ENCODE measurements at regions not wholly inside any gene's neighbourhood (a gene's known extent, or its start where the extent isn't known, plus 50 kb on each side); places are given as distances from the start of the nearest gene placed in this dataset.

GRCh38 chrX:39836802-39837420 lies 260.8 kb downstream of the BCOR start:
- no peak for TF ChIP-seq CTCF (IDR thresholded peaks at IDR 0.05; ENCODE audit: insufficient read depth, low read length, poor library complexity, severe bottlenecking)
- no peak for TF ChIP-seq EZH2phosphoT487 (conservative IDR thresholded peaks at IDR 0.05; ENCODE audit: low read length)
